ENCODE measurements at regions not wholly inside any gene's neighbourhood (a gene's known extent, or its start where the extent isn't known, plus 50 kb on each side); places are given as distances from the start of the nearest gene placed in this dataset.
"Not testable (repeated sequence)": the region's sequence is repeated elsewhere in the genome, so short reads cannot be mapped to it uniquely, and the experiment has no call there.

- DNase-seq, result peak; percentile 48
These were observed 68.4 kb upstream of the TMEM229A start for GRCh38 chr7:124101173-124101768.

GRCh38 chr7:124100190-124100589 lies 67.3 kb upstream of the TMEM229A start:
- DNase-seq, result no peak

GRCh38 chr7:124099585-124099984 lies 66.7 kb upstream of the TMEM229A start:
- DNase-seq, result not testable (repeated sequence)

GRCh38 chr7:124089621-124090020 lies 56.8 kb upstream of the TMEM229A start:
- no peak for DNase-seq

- DNase-seq, result no peak
These were observed 55.7 kb upstream of the TMEM229A start for GRCh38 chr7:124088590-124088989.

GRCh38 chr7:124086843-124087242 lies 54.0 kb upstream of the TMEM229A start:
- DNase-seq, result no peak

GRCh38 chr7:124085179-124085578 lies 52.3 kb upstream of the TMEM229A start:
- peak; percentile 89 for DNase-seq

- no peak for DNase-seq
These were observed 51.2 kb upstream of the TMEM229A start for GRCh38 chr7:124084024-124084423.

Measured in NCI-H1694 treated with DMSO at 0.1 percent for 48 hours (cell line).